Right atrium auricular region (tissue), 2 donors: ENCODE measurements at regions not wholly inside any gene's neighbourhood (a gene's known extent, or its start where the extent isn't known, plus 50 kb on each side); places are given as distances from the start of the nearest gene placed in this dataset.
"Not testable (repeated sequence)": the region's sequence is repeated elsewhere in the genome, so short reads cannot be mapped to it uniquely, and the experiment has no call there.

Experiments
- DNase-seq: peaks from one replicate; pipeline ENCODE4 v3.0.0-alpha.2; 2019; ENCODE audit warnings: low spot score
- H3K27ac ChIP-seq, 2 donors: fragments of 200-600 bp; sonication (generic); 1 replicate in 1 of 2; 2 replicates in 1 of 2; pipeline ENCODE4 v1.5.1; 2016 to 2019
- H3K27me3 ChIP-seq, 2 donors: fragments of 200-600 bp; sonication (generic); one replicate each; pipeline versions ENCODE4 v1.5.1 to v1.6.0; 2017 to 2019
- H3K36me3 ChIP-seq: fragments of 200-600 bp; sonication (generic); one replicate; pipeline ENCODE4 v1.5.1; 2016
- H3K4me1 ChIP-seq, 2 donors: fragments of 200-600 bp; sonication (generic); one replicate each; pipeline versions ENCODE4 v1.5.1 to v1.6.0; 2017 to 2019
- H3K4me3 ChIP-seq, 2 donors: fragments of 200-600 bp; sonication (generic); 1 replicate in 1 of 2; 2 replicates in 1 of 2; pipeline ENCODE4 v1.5.1; 2017 to 2019; ENCODE audit warnings: mild to moderate bottlenecking in 1 of 2, moderate library complexity in 1 of 2
- H3K9me3 ChIP-seq, 2 donors: fragments of 200-600 bp; sonication (generic); one replicate each; pipeline ENCODE4 v1.5.1; 2019
- TF ChIP-seq, protein P1 (sequence below), 2 donors: fragments of 200-600 bp; sonication (generic); IDR thresholded peaks; one replicate each; pipeline ENCODE4 v1.5.1; 2019; ENCODE audit warnings: antibody characterized with exemption in 2 of 2

DNA sequence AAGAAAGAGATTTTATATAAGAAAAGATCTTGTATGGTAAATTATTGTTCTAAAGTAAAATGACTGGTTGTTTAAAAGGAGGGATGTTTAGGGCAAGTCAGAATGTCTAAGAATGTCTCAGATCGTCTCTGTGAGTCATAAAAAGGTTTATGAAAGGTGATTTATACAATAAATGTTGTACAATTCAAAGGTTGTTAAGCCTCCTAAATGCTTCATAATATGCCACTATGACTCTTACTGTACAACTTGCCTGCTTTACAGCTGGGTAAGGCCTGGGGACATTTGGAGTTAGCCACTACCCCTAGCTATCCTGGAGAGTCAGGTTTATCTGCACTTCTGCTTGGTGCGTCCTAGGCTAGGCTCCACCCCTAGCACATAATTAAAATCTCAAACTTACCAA lies 927.4 kb downstream of the FSCB start:
- TF ChIP-seq, protein P1, sequence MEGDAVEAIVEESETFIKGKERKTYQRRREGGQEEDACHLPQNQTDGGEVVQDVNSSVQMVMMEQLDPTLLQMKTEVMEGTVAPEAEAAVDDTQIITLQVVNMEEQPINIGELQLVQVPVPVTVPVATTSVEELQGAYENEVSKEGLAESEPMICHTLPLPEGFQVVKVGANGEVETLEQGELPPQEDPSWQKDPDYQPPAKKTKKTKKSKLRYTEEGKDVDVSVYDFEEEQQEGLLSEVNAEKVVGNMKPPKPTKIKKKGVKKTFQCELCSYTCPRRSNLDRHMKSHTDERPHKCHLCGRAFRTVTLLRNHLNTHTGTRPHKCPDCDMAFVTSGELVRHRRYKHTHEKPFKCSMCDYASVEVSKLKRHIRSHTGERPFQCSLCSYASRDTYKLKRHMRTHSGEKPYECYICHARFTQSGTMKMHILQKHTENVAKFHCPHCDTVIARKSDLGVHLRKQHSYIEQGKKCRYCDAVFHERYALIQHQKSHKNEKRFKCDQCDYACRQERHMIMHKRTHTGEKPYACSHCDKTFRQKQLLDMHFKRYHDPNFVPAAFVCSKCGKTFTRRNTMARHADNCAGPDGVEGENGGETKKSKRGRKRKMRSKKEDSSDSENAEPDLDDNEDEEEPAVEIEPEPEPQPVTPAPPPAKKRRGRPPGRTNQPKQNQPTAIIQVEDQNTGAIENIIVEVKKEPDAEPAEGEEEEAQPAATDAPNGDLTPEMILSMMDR (IDR thresholded peaks at IDR 0.05) = no peak
- Histone ChIP-seq H3K27me3 (no peaks in the 10 kb centered on the region), H3K36me3 (no peaks in the 10 kb centered on the region), H3K4me1 (no peaks in the 10 kb centered on the region), H3K9me3 (peaks cover 0 to 16% of the 10 kb centered on the region in 2 donors), H3K4me3 (no peak overlapping the region), H3K27ac (no peak overlapping the region)
- DNase-seq = no peak

DNA sequence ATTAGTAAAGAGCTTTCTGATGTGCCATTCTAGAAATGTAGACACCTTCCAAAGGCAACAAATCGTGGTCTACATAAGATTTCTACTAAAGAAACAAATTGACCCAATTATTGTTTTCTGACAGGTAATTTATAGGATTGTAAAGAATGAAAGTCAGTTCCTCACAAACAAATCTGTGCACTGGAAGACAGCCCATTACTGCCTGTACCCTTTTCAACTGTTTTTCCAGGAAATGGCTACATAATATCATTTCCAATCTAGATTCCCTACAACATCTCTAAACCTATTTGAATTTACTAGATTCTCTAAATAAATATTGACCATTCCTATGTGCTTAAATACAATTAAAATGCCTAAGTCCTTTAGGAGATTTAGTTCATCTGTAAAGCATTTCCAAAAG lies 939.1 kb downstream of the FSCB start:
- no peak overlapping the region for H3K27ac ChIP-seq
- H3K4me3 ChIP-seq = no peak overlapping the region
- H3K27me3 ChIP-seq = no peaks in the 10 kb centered on the region
- no peak for DNase-seq
- H3K4me1 ChIP-seq = no peaks in the 10 kb centered on the region
- H3K36me3 ChIP-seq = no peaks in the 10 kb centered on the region
- TF ChIP-seq, protein P1 (IDR thresholded peaks at IDR 0.05) = no peak
- H3K9me3 ChIP-seq = no peaks in the 10 kb centered on the region

DNA sequence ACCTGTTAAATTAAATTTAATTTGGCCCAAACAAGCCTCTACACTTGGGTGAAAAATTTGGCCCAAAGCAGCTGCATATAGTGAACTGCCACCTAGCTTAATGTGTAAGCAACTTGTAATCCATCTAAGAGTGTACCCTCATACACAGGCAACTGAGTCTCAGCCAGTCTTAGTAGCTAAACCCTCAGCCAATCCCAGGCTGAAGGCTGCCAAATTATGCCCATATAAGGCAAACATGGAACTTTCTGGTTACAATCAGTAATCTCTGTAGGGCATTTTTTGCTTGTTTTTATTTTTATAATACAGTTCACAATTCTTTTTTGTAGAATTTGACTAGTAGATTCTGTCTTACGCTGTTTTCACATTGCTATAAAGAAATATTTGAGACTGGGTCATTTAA lies 958.7 kb downstream of the FSCB start:
- TF ChIP-seq, protein P1 (IDR thresholded peaks at IDR 0.05) = no peak
- no peak overlapping the region for H3K27ac ChIP-seq
- DNase-seq = no peak
- H3K9me3 ChIP-seq = no peaks in the 10 kb centered on the region
- H3K36me3 ChIP-seq = no peaks in the 10 kb centered on the region
- no peaks in the 10 kb centered on the region for H3K4me1 ChIP-seq
- H3K4me3 ChIP-seq = no peak overlapping the region
- no peaks in the 10 kb centered on the region for H3K27me3 ChIP-seq

DNA sequence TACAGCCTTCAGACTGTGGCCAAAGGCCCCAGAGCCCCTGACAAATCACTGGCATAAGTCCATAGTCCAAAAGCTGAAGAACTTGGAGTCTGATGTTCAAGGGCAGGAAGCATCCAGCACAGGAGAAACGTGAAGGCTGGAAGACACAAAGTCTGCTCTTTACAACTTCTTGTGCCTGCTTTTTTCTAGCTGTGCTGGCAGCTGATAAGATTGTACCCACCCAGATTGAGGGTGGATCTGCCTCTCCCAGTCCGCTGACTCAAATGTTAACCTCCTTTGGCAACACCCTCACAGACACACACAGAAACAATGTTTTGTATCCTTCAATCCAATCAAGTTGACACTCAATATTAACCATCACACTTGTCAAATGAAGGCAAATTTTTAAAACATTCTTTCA lies 959.5 kb downstream of the FSCB start:
- H3K36me3 ChIP-seq, H3K4me3 ChIP-seq, H3K9me3 ChIP-seq, H3K27me3 ChIP-seq, H3K27ac ChIP-seq, H3K4me1 ChIP-seq, DNase-seq: not testable (repeated sequence)

DNA sequence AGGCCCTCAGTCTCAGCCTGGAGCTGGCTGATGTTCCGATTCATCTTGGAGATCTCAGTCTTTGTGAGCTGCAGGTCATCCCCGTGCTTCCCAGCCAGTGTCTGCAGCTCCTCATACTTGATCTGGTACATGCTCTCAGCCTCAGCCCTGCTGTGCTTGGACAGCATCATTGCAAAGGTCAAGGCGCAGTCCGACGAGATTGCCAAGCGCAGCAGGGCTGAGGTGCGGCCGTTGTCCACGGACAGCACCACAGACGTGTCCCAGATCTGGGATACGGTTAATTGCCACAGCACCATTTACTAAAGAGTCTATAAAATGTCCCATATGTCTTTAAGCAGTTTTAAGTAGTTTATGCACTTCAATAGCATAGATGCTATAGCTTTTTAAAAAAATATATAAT lies 965.7 kb downstream of the FSCB start:
- H3K4me3 ChIP-seq = no peak overlapping the region
- H3K27ac ChIP-seq = no peak overlapping the region
- no peak for DNase-seq
- no peaks in the 10 kb centered on the region for H3K4me1 ChIP-seq
- no peaks in the 10 kb centered on the region for H3K36me3 ChIP-seq
- no peaks in the 10 kb centered on the region for H3K27me3 ChIP-seq
- TF ChIP-seq, protein P1 (IDR thresholded peaks at IDR 0.05) = no peak
- no peaks in the 10 kb centered on the region for H3K9me3 ChIP-seq

DNA sequence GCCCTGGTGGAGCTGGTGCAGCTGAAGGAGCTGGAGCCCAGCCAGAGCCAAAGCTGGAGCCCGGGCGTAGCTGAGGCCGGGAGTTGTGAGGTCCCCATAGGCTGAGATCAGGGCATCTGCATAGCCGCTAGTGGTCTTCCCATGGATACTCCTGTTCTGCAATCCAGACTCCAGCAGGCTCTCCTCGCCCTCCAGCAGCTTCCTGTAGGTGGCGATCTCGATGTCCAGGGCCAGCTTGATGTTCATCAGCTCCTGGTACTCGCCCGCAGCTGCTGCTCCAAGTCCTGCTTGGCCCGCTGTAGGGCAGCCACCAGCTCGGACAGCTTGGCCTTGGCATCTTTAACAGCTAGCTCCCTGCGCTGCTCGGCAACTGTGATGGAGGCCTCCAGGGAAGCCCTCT lies 966.1 kb downstream of the FSCB start:
- H3K36me3 ChIP-seq = no peaks in the 10 kb centered on the region
- no peak overlapping the region for H3K27ac ChIP-seq
- no peak overlapping the region for H3K4me3 ChIP-seq
- TF ChIP-seq, protein P1 (IDR thresholded peaks at IDR 0.05) = no peak
- H3K27me3 ChIP-seq = no peaks in the 10 kb centered on the region
- no peak for DNase-seq
- H3K9me3 ChIP-seq = no peaks in the 10 kb centered on the region
- H3K4me1 ChIP-seq = no peaks in the 10 kb centered on the region
